K562 (cell line): ENCODE measurements at regions not wholly inside any gene's neighbourhood (a gene's known extent, or its start where the extent isn't known, plus 50 kb on each side); places are given as distances from the start of the nearest gene placed in this dataset.

ENCODE experiments used
- ZNF583 ChIP-seq: fragments of 250-450 bp; sonication (Bioruptor Pico); IDR thresholded peaks from 2 replicates; pipeline ENCODE4 v1.4.0; 2020
- TF ChIP-seq, protein P1 (sequence below): fragments of 450-650 bp; IDR thresholded peaks from 2 replicates; pipeline ENCODE4 v1.6.1; 2016; ENCODE audit warnings: mild to moderate bottlenecking, moderate library complexity

DNA sequence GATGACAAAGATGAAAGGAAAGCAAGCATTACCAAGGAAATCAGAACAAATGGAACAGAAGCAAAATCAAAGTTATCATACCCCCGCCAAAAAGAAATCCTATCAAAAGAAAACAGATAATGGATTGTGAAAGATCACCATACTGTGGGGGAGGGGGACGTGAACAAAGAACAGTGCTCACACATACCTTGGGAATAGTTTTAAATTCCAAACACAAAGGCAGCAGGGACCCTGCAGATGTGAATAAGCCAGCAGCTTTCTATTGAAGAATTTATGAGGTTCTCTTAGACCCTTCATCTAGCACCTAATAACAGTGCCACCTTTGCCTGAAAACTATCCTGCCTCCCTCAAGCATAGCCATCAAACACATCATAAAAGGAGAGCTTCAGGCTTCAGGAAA lies 94.0 kb downstream of the AKR1D1 start (continued):
- TF ChIP-seq, protein P1, sequence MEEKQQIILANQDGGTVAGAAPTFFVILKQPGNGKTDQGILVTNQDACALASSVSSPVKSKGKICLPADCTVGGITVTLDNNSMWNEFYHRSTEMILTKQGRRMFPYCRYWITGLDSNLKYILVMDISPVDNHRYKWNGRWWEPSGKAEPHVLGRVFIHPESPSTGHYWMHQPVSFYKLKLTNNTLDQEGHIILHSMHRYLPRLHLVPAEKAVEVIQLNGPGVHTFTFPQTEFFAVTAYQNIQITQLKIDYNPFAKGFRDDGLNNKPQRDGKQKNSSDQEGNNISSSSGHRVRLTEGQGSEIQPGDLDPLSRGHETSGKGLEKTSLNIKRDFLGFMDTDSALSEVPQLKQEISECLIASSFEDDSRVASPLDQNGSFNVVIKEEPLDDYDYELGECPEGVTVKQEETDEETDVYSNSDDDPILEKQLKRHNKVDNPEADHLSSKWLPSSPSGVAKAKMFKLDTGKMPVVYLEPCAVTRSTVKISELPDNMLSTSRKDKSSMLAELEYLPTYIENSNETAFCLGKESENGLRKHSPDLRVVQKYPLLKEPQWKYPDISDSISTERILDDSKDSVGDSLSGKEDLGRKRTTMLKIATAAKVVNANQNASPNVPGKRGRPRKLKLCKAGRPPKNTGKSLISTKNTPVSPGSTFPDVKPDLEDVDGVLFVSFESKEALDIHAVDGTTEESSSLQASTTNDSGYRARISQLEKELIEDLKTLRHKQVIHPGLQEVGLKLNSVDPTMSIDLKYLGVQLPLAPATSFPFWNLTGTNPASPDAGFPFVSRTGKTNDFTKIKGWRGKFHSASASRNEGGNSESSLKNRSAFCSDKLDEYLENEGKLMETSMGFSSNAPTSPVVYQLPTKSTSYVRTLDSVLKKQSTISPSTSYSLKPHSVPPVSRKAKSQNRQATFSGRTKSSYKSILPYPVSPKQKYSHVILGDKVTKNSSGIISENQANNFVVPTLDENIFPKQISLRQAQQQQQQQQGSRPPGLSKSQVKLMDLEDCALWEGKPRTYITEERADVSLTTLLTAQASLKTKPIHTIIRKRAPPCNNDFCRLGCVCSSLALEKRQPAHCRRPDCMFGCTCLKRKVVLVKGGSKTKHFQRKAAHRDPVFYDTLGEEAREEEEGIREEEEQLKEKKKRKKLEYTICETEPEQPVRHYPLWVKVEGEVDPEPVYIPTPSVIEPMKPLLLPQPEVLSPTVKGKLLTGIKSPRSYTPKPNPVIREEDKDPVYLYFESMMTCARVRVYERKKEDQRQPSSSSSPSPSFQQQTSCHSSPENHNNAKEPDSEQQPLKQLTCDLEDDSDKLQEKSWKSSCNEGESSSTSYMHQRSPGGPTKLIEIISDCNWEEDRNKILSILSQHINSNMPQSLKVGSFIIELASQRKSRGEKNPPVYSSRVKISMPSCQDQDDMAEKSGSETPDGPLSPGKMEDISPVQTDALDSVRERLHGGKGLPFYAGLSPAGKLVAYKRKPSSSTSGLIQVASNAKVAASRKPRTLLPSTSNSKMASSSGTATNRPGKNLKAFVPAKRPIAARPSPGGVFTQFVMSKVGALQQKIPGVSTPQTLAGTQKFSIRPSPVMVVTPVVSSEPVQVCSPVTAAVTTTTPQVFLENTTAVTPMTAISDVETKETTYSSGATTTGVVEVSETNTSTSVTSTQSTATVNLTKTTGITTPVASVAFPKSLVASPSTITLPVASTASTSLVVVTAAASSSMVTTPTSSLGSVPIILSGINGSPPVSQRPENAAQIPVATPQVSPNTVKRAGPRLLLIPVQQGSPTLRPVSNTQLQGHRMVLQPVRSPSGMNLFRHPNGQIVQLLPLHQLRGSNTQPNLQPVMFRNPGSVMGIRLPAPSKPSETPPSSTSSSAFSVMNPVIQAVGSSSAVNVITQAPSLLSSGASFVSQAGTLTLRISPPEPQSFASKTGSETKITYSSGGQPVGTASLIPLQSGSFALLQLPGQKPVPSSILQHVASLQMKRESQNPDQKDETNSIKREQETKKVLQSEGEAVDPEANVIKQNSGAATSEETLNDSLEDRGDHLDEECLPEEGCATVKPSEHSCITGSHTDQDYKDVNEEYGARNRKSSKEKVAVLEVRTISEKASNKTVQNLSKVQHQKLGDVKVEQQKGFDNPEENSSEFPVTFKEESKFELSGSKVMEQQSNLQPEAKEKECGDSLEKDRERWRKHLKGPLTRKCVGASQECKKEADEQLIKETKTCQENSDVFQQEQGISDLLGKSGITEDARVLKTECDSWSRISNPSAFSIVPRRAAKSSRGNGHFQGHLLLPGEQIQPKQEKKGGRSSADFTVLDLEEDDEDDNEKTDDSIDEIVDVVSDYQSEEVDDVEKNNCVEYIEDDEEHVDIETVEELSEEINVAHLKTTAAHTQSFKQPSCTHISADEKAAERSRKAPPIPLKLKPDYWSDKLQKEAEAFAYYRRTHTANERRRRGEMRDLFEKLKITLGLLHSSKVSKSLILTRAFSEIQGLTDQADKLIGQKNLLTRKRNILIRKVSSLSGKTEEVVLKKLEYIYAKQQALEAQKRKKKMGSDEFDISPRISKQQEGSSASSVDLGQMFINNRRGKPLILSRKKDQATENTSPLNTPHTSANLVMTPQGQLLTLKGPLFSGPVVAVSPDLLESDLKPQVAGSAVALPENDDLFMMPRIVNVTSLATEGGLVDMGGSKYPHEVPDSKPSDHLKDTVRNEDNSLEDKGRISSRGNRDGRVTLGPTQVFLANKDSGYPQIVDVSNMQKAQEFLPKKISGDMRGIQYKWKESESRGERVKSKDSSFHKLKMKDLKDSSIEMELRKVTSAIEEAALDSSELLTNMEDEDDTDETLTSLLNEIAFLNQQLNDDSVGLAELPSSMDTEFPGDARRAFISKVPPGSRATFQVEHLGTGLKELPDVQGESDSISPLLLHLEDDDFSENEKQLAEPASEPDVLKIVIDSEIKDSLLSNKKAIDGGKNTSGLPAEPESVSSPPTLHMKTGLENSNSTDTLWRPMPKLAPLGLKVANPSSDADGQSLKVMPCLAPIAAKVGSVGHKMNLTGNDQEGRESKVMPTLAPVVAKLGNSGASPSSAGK, result no peak
- TF ChIP-seq ZNF583 (CRISPR knock-in tag), result no peak
